BE2C (cell line): ENCODE measurements at regions not wholly inside any gene's neighbourhood (a gene's known extent, or its start where the extent isn't known, plus 50 kb on each side); places are given as distances from the start of the nearest gene placed in this dataset.

Experiments
- DNase-seq: peaks from one replicate; pipeline ENCODE4 v3.0.0-alpha.2; 2020
- H3K27me3 ChIP-seq: fragments of 250-450 bp; sonication (Bioruptor Pico); 2 replicates; pipeline ENCODE4 v1.5.1; 2020; ENCODE audit warnings: mild to moderate bottlenecking
- H3K36me3 ChIP-seq: fragments of 250-450 bp; sonication (Bioruptor Pico); 2 replicates; pipeline ENCODE4 v1.5.1; 2020; ENCODE audit warnings: mild to moderate bottlenecking
- H3K4me1 ChIP-seq: fragments of 250-450 bp; sonication (Bioruptor Pico); 2 replicates; pipeline ENCODE4 v1.5.1; 2020
- H3K4me3 ChIP-seq: 2 replicates; pipeline ENCODE4 v1.5.1; 2011; ENCODE audit warnings: low read depth, low read length
- H3K9me3 ChIP-seq: fragments of 250-450 bp; sonication (Bioruptor Pico); 2 replicates; pipeline ENCODE4 v1.5.1; 2020
- CTCF ChIP-seq: IDR thresholded peaks from 2 replicates; pipeline ENCODE4 v1.5.1; 2012; ENCODE audit warnings: mild to moderate bottlenecking, low read depth, low read length

GRCh38 chr20:22473293-22473692, 111.1 kb downstream of the FOXA2 start:
- Histone ChIP-seq H3K9me3 (no peaks in the 10 kb centered on the region), H3K27me3 (no peaks in the 10 kb centered on the region), H3K36me3 (no peaks in the 10 kb centered on the region), H3K4me3 (no peak overlapping the region), H3K4me1 (no peaks in the 10 kb centered on the region)
- TF ChIP-seq CTCF = no peak
- no peak for DNase-seq

- no peak for DNase-seq
- Histone ChIP-seq H3K36me3 (no peaks in the 10 kb centered on the region), H3K4me1 (no peaks in the 10 kb centered on the region), H3K27me3 (no peaks in the 10 kb centered on the region), H3K4me3 (no peak overlapping the region), H3K9me3 (no peaks in the 10 kb centered on the region)
- no peak for TF ChIP-seq CTCF
Measured at GRCh38 chr20:22472447-22473100, 111.8 kb downstream of the FOXA2 start.

DNA sequence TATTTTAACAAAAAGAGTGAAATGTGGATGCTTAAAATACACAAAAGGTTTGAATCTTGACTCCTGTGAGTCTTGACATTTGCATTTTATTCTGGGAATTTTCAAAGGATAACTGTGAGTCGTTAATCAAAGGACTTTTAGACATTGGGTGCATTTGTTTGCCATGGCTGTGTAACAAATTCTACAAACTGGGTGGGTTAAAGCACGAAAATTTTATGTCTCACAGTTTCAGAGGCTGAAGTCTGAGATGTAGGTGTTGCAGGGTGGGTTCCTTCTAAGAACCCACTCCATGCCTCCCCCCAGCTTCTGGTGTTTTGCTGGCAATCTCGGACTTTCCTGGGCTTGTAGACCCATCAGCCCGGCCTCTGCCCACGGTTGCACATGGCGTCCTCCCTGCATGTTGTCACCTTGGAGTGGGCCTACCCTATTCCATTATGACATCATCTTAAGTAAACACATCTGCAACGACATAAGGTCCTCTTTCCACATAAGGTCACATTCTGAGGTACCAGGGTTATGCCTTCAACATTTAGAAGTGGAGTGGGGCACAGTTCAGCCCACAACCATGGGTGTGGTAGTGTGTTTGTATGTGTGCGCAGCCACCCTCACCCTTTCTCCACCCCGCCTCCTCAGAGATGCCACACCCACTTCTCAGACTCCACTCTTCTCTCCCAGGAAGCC, 113.1 kb downstream of the FOXA2 start:
- no peak for TF ChIP-seq CTCF
- Histone ChIP-seq H3K36me3 (no peaks in the 10 kb centered on the region), H3K4me1 (no peaks in the 10 kb centered on the region), H3K9me3 (no peaks in the 10 kb centered on the region), H3K27me3 (no peaks in the 10 kb centered on the region), H3K4me3 (no peak overlapping the region)
- DNase-seq = no peak

GRCh38 chr20:22470620-22471026, 113.7 kb downstream of the FOXA2 start:
- Histone ChIP-seq H3K4me3 (no peak overlapping the region), H3K27me3 (no peaks in the 10 kb centered on the region), H3K4me1 (no peaks in the 10 kb centered on the region), H3K36me3 (no peaks in the 10 kb centered on the region), H3K9me3 (no peaks in the 10 kb centered on the region)
- DNase-seq = no peak
- no peak for TF ChIP-seq CTCF

DNA sequence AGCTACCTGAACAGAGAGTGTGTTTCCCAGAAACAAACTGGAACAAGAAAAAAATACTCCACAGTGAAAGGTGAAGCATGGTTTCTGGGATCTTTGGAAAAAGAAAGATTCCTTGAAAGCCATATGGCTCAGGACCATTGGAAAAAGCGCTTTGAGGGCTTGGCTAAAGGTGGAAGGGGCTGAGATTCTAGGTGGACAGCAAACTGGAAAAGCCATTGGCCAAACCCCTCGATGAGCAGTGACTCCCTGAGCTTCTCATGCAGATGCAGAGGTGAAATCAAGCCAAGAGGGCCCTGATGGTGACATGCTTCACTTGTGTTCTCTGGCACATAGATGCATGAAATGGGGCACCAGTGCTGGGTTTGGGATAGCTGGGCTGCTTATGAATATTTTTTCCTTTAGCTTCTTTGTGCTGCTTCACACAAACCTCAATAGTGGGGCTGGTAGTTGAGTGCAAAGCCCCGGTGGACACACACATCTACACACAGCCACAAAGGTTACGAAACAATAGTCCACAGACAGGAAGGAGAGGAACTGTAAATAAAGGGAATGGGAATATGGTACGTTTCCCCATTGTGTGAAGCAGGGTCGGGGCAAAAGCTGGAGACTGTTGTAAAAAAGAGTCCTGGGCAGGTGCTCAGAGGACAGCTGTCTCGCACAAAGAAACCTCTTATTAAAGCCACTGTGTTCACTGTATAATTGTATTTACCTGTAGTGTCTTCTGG, 117.8 kb downstream of the FOXA2 start:
- Histone ChIP-seq H3K4me3 (no peak overlapping the region), H3K27me3 (no peaks in the 10 kb centered on the region), H3K4me1 (no peaks in the 10 kb centered on the region), H3K36me3 (no peaks in the 10 kb centered on the region), H3K9me3 (no peaks in the 10 kb centered on the region)
- DNase-seq = no peak
- TF ChIP-seq CTCF = no peak
